RWPE1 (cell line): ENCODE measurements at regions not wholly inside any gene's neighbourhood (a gene's known extent, or its start where the extent isn't known, plus 50 kb on each side); places are given as distances from the start of the nearest gene placed in this dataset.

Experiments
- CTCF ChIA-PET: fragments of 350-600 bp; sonication (Branson Sonifier 250); formaldehyde crosslinking; extraction: SDS; loops from one replicate; lab custom pipeline; 2021; lab: Yijun Ruan, JAX
- POLR2A ChIA-PET: fragments of 400-600 bp; formaldehyde crosslinking; extraction: SDS; loops from one replicate; lab custom pipeline; 2020; ENCODE audit warnings: antibody characterized with exemption; ENCODE audit not compliant: low non-redundant PET; lab: Yijun Ruan, JAX
- DNase-seq: peaks from one replicate; pipeline ENCODE4 v3.0.0; 2012; ENCODE audit warnings: low spot score
- H3K27ac ChIP-seq: fragments of 450-650 bp; 2 replicates; pipeline ENCODE4 v1.5.1; 2017
- CTCF ChIP-seq: fragments of 450-650 bp; conservative IDR thresholded peaks from 2 replicates; pipeline ENCODE4 v1.5.1; 2017; ENCODE audit warnings: low read depth, mild to moderate bottlenecking

- DNase-seq, result no peak
- ChIA-PET CTCF (no interaction called here), POLR2A (no interaction called here)
- TF ChIP-seq CTCF, result no peak
- no peak overlapping the region for H3K27ac ChIP-seq
These were observed 324.1 kb upstream of the SYNCRIP start for GRCh38 chr6:85966828-85967227.

GRCh38 chr6:85961746-85962145 is 319.1 kb upstream of the SYNCRIP start:
- POLR2A ChIA-PET, result no interaction called here
- no peak for TF ChIP-seq CTCF
- no peak overlapping the region for H3K27ac ChIP-seq
- CTCF ChIA-PET, result interaction anchor here (0.6 to 0.7 kb wide), 2 partner anchors 137 to 997 kb away, joined by 3 to 9 read pairs; no protein-coding TSS in a partner anchor
- DNase-seq, result no peak

GRCh38 chr6:85961125-85961524 is 318.4 kb upstream of the SYNCRIP start:
- CTCF ChIA-PET, result interaction anchor here (0.6 kb wide), 1 partner anchor 137 kb away, joined by 9 read pairs; no protein-coding TSS in a partner anchor
- no peak overlapping the region for H3K27ac ChIP-seq
- DNase-seq, result no peak
- TF ChIP-seq CTCF, result no peak
- POLR2A ChIA-PET, result no interaction called here

- no peak overlapping the region for H3K27ac ChIP-seq
- ChIA-PET POLR2A (no interaction called here), CTCF (no interaction called here)
- no peak for DNase-seq
- TF ChIP-seq CTCF, result no peak
These were observed 305.8 kb upstream of the SYNCRIP start for GRCh38 chr6:85948481-85948880.

- ChIA-PET CTCF (no interaction called here), POLR2A (no interaction called here)
- no peak for TF ChIP-seq CTCF
- no peak for DNase-seq
- H3K27ac ChIP-seq, result no peak overlapping the region
These were observed 302.9 kb upstream of the SYNCRIP start for GRCh38 chr6:85945459-85946185.

- DNase-seq, result no peak
- H3K27ac ChIP-seq, result no peak overlapping the region
- ChIA-PET CTCF (no interaction called here), POLR2A (no interaction called here)
- TF ChIP-seq CTCF, result no peak
These were observed 302.1 kb upstream of the SYNCRIP start for GRCh38 chr6:85944776-85945175.
